HG03342 (cell line): ENCODE measurements at regions not wholly inside any gene's neighbourhood (a gene's known extent, or its start where the extent isn't known, plus 50 kb on each side); places are given as distances from the start of the nearest gene placed in this dataset.
"Not testable (repeated sequence)": the region's sequence is repeated elsewhere in the genome, so short reads cannot be mapped to it uniquely, and the experiment has no call there.

Experiments
- ATAC-seq: cut with Tn5 transposase; IDR thresholded peaks from one replicate; pipeline ENCODE4 v1.9.1; 2021; ENCODE audit warnings: mild to moderate bottlenecking, moderate library complexity; ENCODE audit not compliant: unreplicated experiment

GRCh38 chr2:219829667-219830352 is 202.4 kb downstream of the SLC4A3 start:
- no peak for ATAC-seq

GRCh38 chr2:219830353-219830738 is 202.9 kb downstream of the SLC4A3 start:
- ATAC-seq = no peak

GRCh38 chr2:219831957-219832356 is 204.5 kb downstream of the SLC4A3 start:
- no peak for ATAC-seq

GRCh38 chr2:219832904-219833303 is 205.5 kb downstream of the SLC4A3 start:
- ATAC-seq = no peak

GRCh38 chr2:219835493-219835892 is 208.1 kb downstream of the SLC4A3 start:
- no peak for ATAC-seq

- no peak for ATAC-seq
Observed at GRCh38 chr2:219836647-219837177, 209.3 kb downstream of the SLC4A3 start.

GRCh38 chr2:219844401-219845091 is 217.1 kb downstream of the SLC4A3 start:
- ATAC-seq = peak; percentile 100

- no peak for ATAC-seq
Observed at GRCh38 chr2:219848882-219849281, 221.5 kb downstream of the SLC4A3 start.

GRCh38 chr2:219851169-219851568 is 223.7 kb downstream of the SLC4A3 start:
- no peak for ATAC-seq

- ATAC-seq = no peak
Observed at GRCh38 chr2:219851801-219852481, 224.5 kb downstream of the SLC4A3 start.

GRCh38 chr2:219852626-219853025 is 225.2 kb downstream of the SLC4A3 start:
- ATAC-seq = no peak

- no peak for ATAC-seq
Observed at GRCh38 chr2:219856602-219857001, 229.2 kb downstream of the SLC4A3 start.

- ATAC-seq = no peak
Observed at GRCh38 chr2:219857751-219858150, 230.3 kb downstream of the SLC4A3 start.

- no peak for ATAC-seq
Observed at GRCh38 chr2:219861307-219861706, 233.9 kb downstream of the SLC4A3 start.

GRCh38 chr2:219864154-219864553 is 236.7 kb downstream of the SLC4A3 start:
- no peak for ATAC-seq

- no peak for ATAC-seq
Observed at GRCh38 chr2:219868635-219869034, 241.2 kb downstream of the SLC4A3 start.

- no peak for ATAC-seq
Observed at GRCh38 chr2:219870041-219870440, 242.6 kb downstream of the SLC4A3 start.

GRCh38 chr2:219871351-219871750 is 243.9 kb downstream of the SLC4A3 start:
- ATAC-seq = no peak

- no peak for ATAC-seq
Observed at GRCh38 chr2:219875036-219875435, 247.6 kb downstream of the SLC4A3 start.

- ATAC-seq = not testable (repeated sequence)
Observed at GRCh38 chr2:219875986-219876385, 248.6 kb downstream of the SLC4A3 start.

- no peak for ATAC-seq
Observed at GRCh38 chr2:219876931-219877330, 249.5 kb downstream of the SLC4A3 start.

GRCh38 chr2:219877728-219878127 is 250.3 kb downstream of the SLC4A3 start:
- no peak for ATAC-seq
